HepG2 (cell line): ENCODE measurements at regions not wholly inside any gene's neighbourhood (a gene's known extent, or its start where the extent isn't known, plus 50 kb on each side); places are given as distances from the start of the nearest gene placed in this dataset.

Experiments used
- BRD4 ChIP-seq: sonication (generic); formaldehyde crosslinking; IDR thresholded peaks from 2 replicates; pipeline ENCODE4 v1.4.0; 2020; ENCODE audit warnings: missing genetic modification reagents
- HDAC2 ChIP-seq: sonication (generic); formaldehyde crosslinking; IDR thresholded peaks from 2 replicates; pipeline ENCODE4 v1.4.0; 2020; ENCODE audit warnings: missing genetic modification reagents
- HMG20B ChIP-seq: conservative IDR thresholded peaks from 2 replicates; pipeline ENCODE4 v1.6.1; 2016; ENCODE audit warnings: missing genetic modification reagents, missing compliant biosample characterization
- JUNB ChIP-seq: sonication (generic); formaldehyde crosslinking; IDR thresholded peaks from 2 replicates; pipeline ENCODE4 v1.8.0; 2022; ENCODE audit warnings: missing genetic modification reagents, mild to moderate bottlenecking, borderline replicate concordance
- JUND ChIP-seq: sonication (generic); formaldehyde crosslinking; IDR thresholded peaks from 2 replicates; pipeline ENCODE4 v1.8.0; 2022; ENCODE audit warnings: mild to moderate bottlenecking, missing genetic modification reagents
- MAFF ChIP-seq: IDR thresholded peaks from 2 replicates; pipeline ENCODE4 v1.6.1; 2011; ENCODE audit warnings: low read depth, low read length, improper control_type of control experiment
- NCOA2 ChIP-seq: sonication (generic); formaldehyde crosslinking; IDR thresholded peaks from 2 replicates; pipeline ENCODE4 v1.8.0; 2022; ENCODE audit warnings: inconsistent platforms
- RARA ChIP-seq: IDR thresholded peaks from 2 replicates; pipeline ENCODE4 v1.6.1; 2016; ENCODE audit warnings: missing genetic modification reagents, missing compliant biosample characterization
- SIX1 ChIP-seq: sonication (generic); formaldehyde crosslinking; IDR thresholded peaks from 2 replicates; pipeline ENCODE4 v1.4.0; 2020; ENCODE audit warnings: missing genetic modification reagents, borderline replicate concordance
- SNRNP70 ChIP-seq: fragments of 200-400 bp; formaldehyde crosslinking; IDR thresholded peaks from 2 replicates; pipeline ENCODE4 v1.6.1; 2017; ENCODE audit warnings: mild to moderate bottlenecking, low read depth, low read length, moderate library complexity
- SP140L ChIP-seq: sonication (generic); formaldehyde crosslinking; IDR thresholded peaks from 2 replicates; pipeline ENCODE4 v1.4.0; 2020; ENCODE audit warnings: missing genetic modification reagents, borderline replicate concordance
- SPEN ChIP-seq: sonication (generic); formaldehyde crosslinking; IDR thresholded peaks from 2 replicates; pipeline ENCODE4 v1.5.1; 2020; ENCODE audit warnings: low read depth, mild to moderate bottlenecking, missing genetic modification reagents
- TBX2 ChIP-seq: sonication (generic); formaldehyde crosslinking; IDR thresholded peaks from 2 replicates; pipeline ENCODE4 v1.5.0; 2020; ENCODE audit warnings: missing genetic modification reagents, mild to moderate bottlenecking, borderline replicate concordance
- ZEB1 ChIP-seq: IDR thresholded peaks from 2 replicates; pipeline ENCODE4 v1.6.1; 2012; ENCODE audit warnings: mild to moderate bottlenecking, low read depth, inconsistent platforms; ENCODE audit not compliant: insufficient replicate concordance
- ZNF256 ChIP-seq: sonication (generic); formaldehyde crosslinking; conservative IDR thresholded peaks from 2 replicates; pipeline ENCODE4 v1.4.0; 2020; ENCODE audit warnings: missing genetic modification reagents
- ZNF430 ChIP-seq: sonication (generic); formaldehyde crosslinking; IDR thresholded peaks from 2 replicates; pipeline ENCODE4 v1.9.0; 2021; ENCODE audit warnings: mild to moderate bottlenecking, missing genetic modification reagents
- ZNF598 ChIP-seq: sonication (generic); formaldehyde crosslinking; IDR thresholded peaks from 2 replicates; pipeline ENCODE4 v1.5.1; 2020; ENCODE audit warnings: mild to moderate bottlenecking, missing genetic modification reagents, borderline replicate concordance
- ZNF703 ChIP-seq: sonication (generic); formaldehyde crosslinking; IDR thresholded peaks from 2 replicates; pipeline ENCODE4 v1.5.1; 2020; ENCODE audit warnings: missing genetic modification reagents, mild to moderate bottlenecking, moderate library complexity, borderline replicate concordance
- TF ChIP-seq, protein P1 (sequence below): sonication (generic); formaldehyde crosslinking; IDR thresholded peaks from 2 replicates; pipeline ENCODE4 v1.5.1; 2020; ENCODE audit warnings: mild to moderate bottlenecking, moderate library complexity, missing genetic modification reagents
- TF ChIP-seq, protein P2 (sequence below), 2 experiments: sonication (generic) in 1 of 2; formaldehyde crosslinking in 1 of 2; IDR thresholded peaks; 2 replicates each; pipeline versions ENCODE4 v1.4.0 to v1.6.1; 2016 to 2020; ENCODE audit warnings: borderline replicate concordance in 1 of 2, low read depth in 1 of 2, mild to moderate bottlenecking in 1 of 2, missing genetic modification reagents in 1 of 2
- TF ChIP-seq, protein P3 (sequence below): sonication (generic); formaldehyde crosslinking; IDR thresholded peaks from 2 replicates; pipeline ENCODE4 v1.8.1; 2023; ENCODE audit warnings: mild to moderate bottlenecking, inconsistent platforms, moderate library complexity, missing genetic modification reagents, borderline replicate concordance

DNA sequence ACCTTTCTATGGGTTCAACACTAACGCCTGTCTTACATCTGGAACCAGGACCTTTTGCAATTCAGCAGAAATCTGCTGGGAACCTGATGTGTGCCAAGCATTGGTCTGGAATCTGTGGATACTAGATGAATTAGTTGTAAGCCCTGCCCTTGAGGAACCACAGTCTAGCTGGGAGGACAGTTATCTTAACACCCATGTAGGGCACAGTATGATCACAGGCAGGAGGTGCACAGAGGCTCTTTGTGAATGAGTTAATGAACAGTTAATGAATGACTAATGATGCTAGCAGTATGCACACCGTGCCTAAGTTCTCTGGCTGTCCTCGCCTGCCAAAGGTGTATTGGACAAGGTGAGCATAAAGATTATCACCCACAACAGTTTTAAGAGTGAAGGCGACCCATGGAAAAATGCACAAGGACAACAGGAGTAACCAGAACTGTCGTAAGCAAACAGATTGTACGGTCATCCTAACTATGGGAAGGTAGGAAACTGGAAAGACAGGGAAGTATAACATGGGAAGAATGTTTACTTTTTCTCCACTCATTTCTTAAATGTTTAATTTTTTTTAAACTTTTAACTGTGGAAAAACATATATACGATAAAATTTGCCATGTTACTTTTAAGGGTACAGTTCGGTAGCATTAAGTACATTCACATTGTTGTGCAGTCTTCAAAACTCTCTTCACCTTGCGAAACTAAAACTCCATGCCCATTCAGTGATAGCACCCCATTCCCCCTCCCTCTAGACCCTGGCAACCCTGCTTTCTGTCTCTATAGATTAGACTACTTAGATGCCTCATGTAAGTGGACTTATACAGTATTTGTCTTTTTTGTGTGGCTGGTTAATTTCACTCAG lies 139.9 kb downstream of the CXCL12 start (continued):
- TF ChIP-seq JUNB (CRISPR knock-in tag) (0 out of 2 replicates have a peak, but pooled peaks have one; percentile 9), ZNF598 (CRISPR knock-in tag) (no peak), JUND (CRISPR knock-in tag) (no peak), ZEB1 (peak; percentile 21), HMG20B (CRISPR knock-in tag) (peak; percentile 11; the same call in 1 of the 2 replicates), NCOA2 (CRISPR knock-in tag) (0 out of 2 replicates have a peak, but pooled peaks have one; percentile 27), SPEN (CRISPR knock-in tag) (no peak), MAFF (peak; percentile 60), RARA (CRISPR knock-in tag) (peak; percentile 12; the same call in 1 of the 2 replicates), ZNF256 (CRISPR knock-in tag) (no peak), BRD4 (CRISPR knock-in tag) (no peak), SP140L (no peak), TBX2 (CRISPR knock-in tag) (peak; percentile 88), ZNF703 (CRISPR knock-in tag) (no peak), SIX1 (CRISPR knock-in tag) (no peak), HDAC2 (peak; percentile 56; the same call in 1 of the 2 replicates), SNRNP70 (no peak), ZNF430 (CRISPR knock-in tag) (no peak)
- TF ChIP-seq, protein P1, sequence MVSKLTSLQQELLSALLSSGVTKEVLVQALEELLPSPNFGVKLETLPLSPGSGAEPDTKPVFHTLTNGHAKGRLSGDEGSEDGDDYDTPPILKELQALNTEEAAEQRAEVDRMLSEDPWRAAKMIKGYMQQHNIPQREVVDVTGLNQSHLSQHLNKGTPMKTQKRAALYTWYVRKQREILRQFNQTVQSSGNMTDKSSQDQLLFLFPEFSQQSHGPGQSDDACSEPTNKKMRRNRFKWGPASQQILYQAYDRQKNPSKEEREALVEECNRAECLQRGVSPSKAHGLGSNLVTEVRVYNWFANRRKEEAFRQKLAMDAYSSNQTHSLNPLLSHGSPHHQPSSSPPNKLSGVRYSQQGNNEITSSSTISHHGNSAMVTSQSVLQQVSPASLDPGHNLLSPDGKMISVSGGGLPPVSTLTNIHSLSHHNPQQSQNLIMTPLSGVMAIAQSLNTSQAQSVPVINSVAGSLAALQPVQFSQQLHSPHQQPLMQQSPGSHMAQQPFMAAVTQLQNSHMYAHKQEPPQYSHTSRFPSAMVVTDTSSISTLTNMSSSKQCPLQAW, result 0 out of 2 replicates have a peak, but pooled peaks have one; percentile 40
- TF ChIP-seq, protein P2, sequence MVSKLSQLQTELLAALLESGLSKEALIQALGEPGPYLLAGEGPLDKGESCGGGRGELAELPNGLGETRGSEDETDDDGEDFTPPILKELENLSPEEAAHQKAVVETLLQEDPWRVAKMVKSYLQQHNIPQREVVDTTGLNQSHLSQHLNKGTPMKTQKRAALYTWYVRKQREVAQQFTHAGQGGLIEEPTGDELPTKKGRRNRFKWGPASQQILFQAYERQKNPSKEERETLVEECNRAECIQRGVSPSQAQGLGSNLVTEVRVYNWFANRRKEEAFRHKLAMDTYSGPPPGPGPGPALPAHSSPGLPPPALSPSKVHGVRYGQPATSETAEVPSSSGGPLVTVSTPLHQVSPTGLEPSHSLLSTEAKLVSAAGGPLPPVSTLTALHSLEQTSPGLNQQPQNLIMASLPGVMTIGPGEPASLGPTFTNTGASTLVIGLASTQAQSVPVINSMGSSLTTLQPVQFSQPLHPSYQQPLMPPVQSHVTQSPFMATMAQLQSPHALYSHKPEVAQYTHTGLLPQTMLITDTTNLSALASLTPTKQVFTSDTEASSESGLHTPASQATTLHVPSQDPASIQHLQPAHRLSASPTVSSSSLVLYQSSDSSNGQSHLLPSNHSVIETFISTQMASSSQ (IDR thresholded peaks at IDR 0.05; ENCODE audit: low read depth), result peak; percentile 86
- TF ChIP-seq, protein P2 (CRISPR knock-in tag; IDR thresholded peaks at IDR 0.05; ENCODE audit: borderline replicate concordance), result peak; percentile 34; the same call in 1 of the 2 replicates
- TF ChIP-seq, protein P3, sequence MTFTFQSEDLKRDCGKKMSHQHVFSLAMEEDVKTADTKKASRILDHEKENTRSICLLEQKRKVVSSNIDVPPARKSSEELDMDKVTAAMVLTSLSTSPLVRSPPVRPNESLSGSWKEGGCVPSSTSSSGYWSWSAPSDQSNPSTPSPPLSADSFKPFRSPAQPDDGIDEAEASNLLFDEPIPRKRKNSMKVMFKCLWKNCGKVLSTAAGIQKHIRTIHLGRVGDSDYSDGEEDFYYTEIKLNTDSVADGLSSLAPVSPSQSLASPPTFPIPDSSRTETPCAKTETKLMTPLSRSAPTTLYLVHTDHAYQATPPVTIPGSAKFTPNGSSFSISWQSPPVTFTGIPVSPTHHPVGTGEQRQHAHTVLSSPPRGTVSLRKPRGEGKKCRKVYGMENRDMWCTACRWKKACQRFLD (CRISPR knock-in tag), result no peak
